B cell (primary cell): ENCODE measurements at regions not wholly inside any gene's neighbourhood (a gene's known extent, or its start where the extent isn't known, plus 50 kb on each side); places are given as distances from the start of the nearest gene placed in this dataset.

Experiments used
- ATAC-seq: fragments of 200-7000 bp; cut with Tn5 transposase; one replicate; pipeline ENCODE4 v1.10.0; 2021; ENCODE audit warnings: low read depth, mild to moderate bottlenecking, moderate number of reproducible peaks, moderate library complexity
- CTCF ChIA-PET: fragments of 350-600 bp; sonication (Branson Sonifier 250); formaldehyde crosslinking; loops from one replicate; lab custom pipeline; 2021; ENCODE audit warnings: antibody characterized with exemption, inconsistent platforms; lab: Charles Lee
- POLR2A ChIA-PET: fragments of 350-600 bp; sonication (Branson Sonifier 250); formaldehyde crosslinking; loops from one replicate; lab custom pipeline; 2021; ENCODE audit warnings: antibody characterized with exemption; lab: Charles Lee
- DNase-seq: peaks from one replicate; pipeline ENCODE4 v3.0.0; 2013
- H2AFZ ChIP-seq: 2 replicates; pipeline ENCODE4 v1.6.1; 2012; ENCODE audit warnings: mild to moderate bottlenecking, low read depth, low read length; ENCODE audit not compliant: insufficient read depth, poor library complexity, severe bottlenecking
- H3K27ac ChIP-seq, 2 donors: 1 replicate in 1 of 2; 2 replicates in 1 of 2; pipeline ENCODE4 v1.5.1; 2012 to 2013; ENCODE audit warnings: low read length in 2 of 2, mild to moderate bottlenecking in 2 of 2, moderate library complexity in 1 of 2
- H3K27me3 ChIP-seq, 4 experiments: fragments of 200-600 bp in 1 of 4; sonication (generic) in 1 of 4; replicated peaks in 1 of 4; 1 replicate in 2 of 4; 2 replicates in 2 of 4; pipeline versions ENCODE4 v1.6.1 to v1.7.0; 2013 to 2016; ENCODE audit warnings: low read length in 3 of 4, mild to moderate bottlenecking in 2 of 4, mixed read lengths in 1 of 4, moderate library complexity in 1 of 4; ENCODE audit not compliant: insufficient read depth in 4 of 4, control insufficient read depth in 3 of 4; ENCODE audit errors: control extremely low read depth in 1 of 4
- H3K36me3 ChIP-seq, 2 experiments: replicated peaks in 1 of 2; 1 replicate in 1 of 2; 2 replicates in 1 of 2; pipeline versions ENCODE4 v1.6.1 to v1.7.1; 2013; ENCODE audit warnings: low read length in 1 of 2; ENCODE audit not compliant: insufficient read depth in 2 of 2, control insufficient read depth in 1 of 2; ENCODE audit errors: control extremely low read depth in 1 of 2, extremely low read depth in 1 of 2
- H3K4me1 ChIP-seq, 2 donors: fragments of 200-600 bp in 1 of 2; sonication (generic) in 1 of 2; 1 replicate in 1 of 2; 2 replicates in 1 of 2; pipeline versions ENCODE4 v1.5.1 to v1.6.1; 2013 to 2017; ENCODE audit warnings: low read length in 2 of 2; ENCODE audit not compliant: control insufficient read depth in 2 of 2, insufficient read depth in 2 of 2
- H3K4me2 ChIP-seq: replicated peaks from 2 replicates; pipeline ENCODE3; 2012; ENCODE audit warnings: mild to moderate bottlenecking, low read depth, low read length; ENCODE audit not compliant: poor library complexity, severe bottlenecking
- H3K4me3 ChIP-seq, 5 experiments: fragments of 200-600 bp in 1 of 5; sonication (generic) in 1 of 5; 1 replicate in 3 of 5; 2 replicates in 2 of 5; pipeline versions ENCODE4 v1.5.1 to v1.7.0; 2011 to 2016; ENCODE audit warnings: low read length in 4 of 5, mild to moderate bottlenecking in 4 of 5, low read depth in 2 of 5, control low read depth in 1 of 5, moderate library complexity in 1 of 5; ENCODE audit not compliant: insufficient read depth in 1 of 5; ENCODE audit errors: control extremely low read depth in 1 of 5, extremely low read depth in 1 of 5
- H3K79me2 ChIP-seq: fragments of 200-600 bp; sonication (generic); one replicate; pipeline ENCODE4 v1.6.0; 2016; ENCODE audit warnings: low read length; ENCODE audit not compliant: control insufficient read depth, insufficient read depth
- H3K9ac ChIP-seq: fragments of 200-600 bp; sonication (generic); 2 replicates; pipeline ENCODE4 v1.6.1; 2017; ENCODE audit warnings: mild to moderate bottlenecking, low read length, moderate library complexity
- H3K9me3 ChIP-seq, 3 donors: one replicate each; pipeline versions ENCODE4 v1.6.1 to v1.7.1; 2013; ENCODE audit warnings: low read length in 2 of 3; ENCODE audit not compliant: control insufficient read depth in 2 of 3, insufficient read depth in 1 of 3; ENCODE audit errors: control extremely low read depth in 1 of 3
- H4K20me1 ChIP-seq: 2 replicates; pipeline ENCODE4 v1.6.0; 2012; ENCODE audit warnings: mild to moderate bottlenecking, low read length; ENCODE audit not compliant: insufficient read depth, control insufficient read depth, poor library complexity, severe bottlenecking
- H3K27ac Mint-ChIP-seq: one replicate; pipeline ENCODE4 v1.8.0; 2021; ENCODE audit warnings: mixed read lengths
- H3K27me3 Mint-ChIP-seq: one replicate; pipeline ENCODE4 v1.8.0; 2021; ENCODE audit warnings: mixed read lengths
- H3K4me1 Mint-ChIP-seq: one replicate; pipeline ENCODE4 v1.8.0; 2021; ENCODE audit warnings: mixed read lengths
- H3K4me3 Mint-ChIP-seq: one replicate; pipeline ENCODE4 v1.8.0; 2021; ENCODE audit warnings: mixed read lengths
- H3K9me3 Mint-ChIP-seq: one replicate; pipeline ENCODE4 v1.8.0; 2022; ENCODE audit warnings: mixed read lengths; ENCODE audit not compliant: insufficient read depth
- EZH2 ChIP-seq: IDR thresholded peaks from 2 replicates; pipeline ENCODE4 v1.6.1; 2012; ENCODE audit warnings: borderline replicate concordance, low read depth, mild to moderate bottlenecking, moderate library complexity, low read length; ENCODE audit not compliant: insufficient read depth, poor library complexity, severe bottlenecking
- WGBS: methylation state at CpG from one replicate; pipeline ENCODE4 v1.1.5; 2013; ENCODE audit warnings: missing lambda C conversion rate; ENCODE audit not compliant: insufficient coverage; 5-methylcytosine and 5-hydroxymethylcytosine counted together
- intact Hi-C: fragments of 100-400 bp; cut with micrococcal nuclease; formaldehyde crosslinking; loops from one replicate; pipeline ENCODE4 v1.10.0; 2022
- TF ChIP-seq, protein P1 (sequence below): fragments of 200-600 bp; IDR thresholded peaks from one replicate; pipeline ENCODE4 v1.8.0; 2022; ENCODE audit warnings: antibody characterized with exemption, mild to moderate bottlenecking

DNA sequence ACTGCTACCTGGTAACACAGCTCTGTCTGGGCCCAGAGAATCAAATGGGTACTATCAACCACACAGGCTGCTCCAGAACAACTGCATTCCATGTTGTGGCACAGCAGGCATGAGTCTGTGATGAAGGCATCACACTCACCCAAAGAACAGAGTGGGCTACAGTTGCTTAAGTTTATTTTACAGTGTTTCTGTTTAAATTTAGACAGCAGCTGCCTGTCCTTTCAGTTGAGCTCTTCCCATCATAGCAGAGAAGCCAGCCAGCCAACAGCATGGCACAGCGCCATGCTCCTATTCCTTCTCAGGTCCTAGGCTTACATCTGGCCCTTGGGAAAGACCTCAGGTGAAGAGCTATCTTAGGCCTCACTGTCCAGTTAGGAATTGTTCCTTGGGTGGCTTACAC is 147.0 kb upstream of the FRMD6 start:
- no peaks in the 10 kb centered on the region for H4K20me1 ChIP-seq
- Mint-ChIP-seq H3K4me1 (no peaks in the 10 kb centered on the region), H3K27ac (no peak overlapping the region), H3K4me3 (no peak overlapping the region), H3K9me3 (peaks cover 8% of the 10 kb centered on the region), H3K27me3 (peaks cover 25% of the 10 kb centered on the region)
- DNase-seq: no peak
- TF ChIP-seq, protein P1, sequence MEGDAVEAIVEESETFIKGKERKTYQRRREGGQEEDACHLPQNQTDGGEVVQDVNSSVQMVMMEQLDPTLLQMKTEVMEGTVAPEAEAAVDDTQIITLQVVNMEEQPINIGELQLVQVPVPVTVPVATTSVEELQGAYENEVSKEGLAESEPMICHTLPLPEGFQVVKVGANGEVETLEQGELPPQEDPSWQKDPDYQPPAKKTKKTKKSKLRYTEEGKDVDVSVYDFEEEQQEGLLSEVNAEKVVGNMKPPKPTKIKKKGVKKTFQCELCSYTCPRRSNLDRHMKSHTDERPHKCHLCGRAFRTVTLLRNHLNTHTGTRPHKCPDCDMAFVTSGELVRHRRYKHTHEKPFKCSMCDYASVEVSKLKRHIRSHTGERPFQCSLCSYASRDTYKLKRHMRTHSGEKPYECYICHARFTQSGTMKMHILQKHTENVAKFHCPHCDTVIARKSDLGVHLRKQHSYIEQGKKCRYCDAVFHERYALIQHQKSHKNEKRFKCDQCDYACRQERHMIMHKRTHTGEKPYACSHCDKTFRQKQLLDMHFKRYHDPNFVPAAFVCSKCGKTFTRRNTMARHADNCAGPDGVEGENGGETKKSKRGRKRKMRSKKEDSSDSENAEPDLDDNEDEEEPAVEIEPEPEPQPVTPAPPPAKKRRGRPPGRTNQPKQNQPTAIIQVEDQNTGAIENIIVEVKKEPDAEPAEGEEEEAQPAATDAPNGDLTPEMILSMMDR: no peak
- TF ChIP-seq EZH2: no peak
- peaks cover 0 to 12% (median under 1%) of the 10 kb centered on the region in 4 experiments for H3K27me3 ChIP-seq
- H3K4me2 ChIP-seq: no peak overlapping the region
- ATAC-seq: no peak
- no peaks in the 10 kb centered on the region for H3K79me2 ChIP-seq
- no peaks in the 10 kb centered on the region for H3K4me1 ChIP-seq
- 100% methylated on average over 1 of the region's 1 CpG for WGBS
- intact Hi-C loops: no loop called here
- H3K9ac ChIP-seq: no peak overlapping the region
- H3K9me3 ChIP-seq: peaks cover 0 to 1% (median 0%) of the 10 kb centered on the region in 3 donors
- POLR2A ChIA-PET: no interaction called here
- H2AFZ ChIP-seq: no peak overlapping the region
- no peak overlapping the region for H3K27ac ChIP-seq
- CTCF ChIA-PET: no interaction called here
- no peak overlapping the region for H3K4me3 ChIP-seq
- H3K36me3 ChIP-seq: no peaks in the 10 kb centered on the region

DNA sequence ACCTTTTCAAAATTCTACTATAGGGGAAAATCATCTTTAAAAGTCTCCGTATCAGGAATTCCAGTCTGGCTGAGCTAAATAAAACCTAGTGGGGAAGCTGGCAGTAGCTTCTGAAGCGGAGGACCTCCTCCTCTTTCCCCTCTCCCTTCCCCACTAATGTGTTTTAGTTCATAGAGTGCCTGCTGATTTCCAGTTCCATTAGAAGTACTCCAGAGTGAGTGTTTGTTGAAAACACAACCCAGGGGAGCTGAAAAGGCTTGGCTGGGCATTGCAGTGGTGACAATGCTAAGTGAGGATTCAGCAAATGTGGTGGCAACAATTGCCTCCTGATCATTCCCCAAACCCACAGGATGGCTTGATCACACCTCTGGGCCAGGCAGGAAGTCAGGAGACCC is 144.2 kb upstream of the FRMD6 start:
- Mint-ChIP-seq H3K27ac (no peak overlapping the region), H3K4me1 (no peaks in the 10 kb centered on the region), H3K27me3 (peaks cover 25% of the 10 kb centered on the region), H3K4me3 (no peak overlapping the region), H3K9me3 (peaks cover 5% of the 10 kb centered on the region)
- no peak overlapping the region for H3K9ac ChIP-seq
- ChIA-PET POLR2A (no interaction called here), CTCF (no interaction called here)
- no peak overlapping the region for H3K4me2 ChIP-seq
- ATAC-seq (no peak), DNase-seq (no peak)
- no peaks in the 10 kb centered on the region for H4K20me1 ChIP-seq
- TF ChIP-seq, protein P1: no peak
- no peak for TF ChIP-seq EZH2
- peaks cover 0 to 12% (median under 1%) of the 10 kb centered on the region in 4 experiments for H3K27me3 ChIP-seq
- no peak overlapping the region for H3K27ac ChIP-seq
- no peaks in the 10 kb centered on the region for H3K36me3 ChIP-seq
- no CpG with 5 or more reads among the region's 2 CpGs for WGBS
- H3K4me3 ChIP-seq: no peak overlapping the region
- intact Hi-C loops: no loop called here
- H3K9me3 ChIP-seq: no peaks in the 10 kb centered on the region
- no peaks in the 10 kb centered on the region for H3K79me2 ChIP-seq
- H2AFZ ChIP-seq: no peak overlapping the region
- no peaks in the 10 kb centered on the region for H3K4me1 ChIP-seq
